ENCODE measurements at regions not wholly inside any gene's neighbourhood (a gene's known extent, or its start where the extent isn't known, plus 50 kb on each side); places are given as distances from the start of the nearest gene placed in this dataset.
A peak's percentile ranks its signal among the peaks of the same experiment; 100 is the strongest.

- Histone ChIP-seq H3K9me3 (ENCODE audit: low read depth) (no peaks in the 10 kb centered on the region), H3F3A (ENCODE audit: low read depth) (no peaks in the 10 kb centered on the region), H3K4me1 (no peaks in the 10 kb centered on the region), H3K9ac (no peak overlapping the region), H3K27me3 (no peaks in the 10 kb centered on the region), H4K20me1 (ENCODE audit: low read depth) (no peaks in the 10 kb centered on the region), H3K36me3 (no peaks in the 10 kb centered on the region), H3K27ac (no peak overlapping the region), H3K79me2 (ENCODE audit: low read depth) (no peaks in the 10 kb centered on the region), H2AFZ (replicated peaks) (no peak overlapping the region), H3K4me2 (no peak overlapping the region), H3K4me3 (no peak overlapping the region)
- no peak for TF ChIP-seq EZH2phosphoT487 (IDR thresholded peaks at IDR 0.05)
- no peak for TF ChIP-seq CTCF (IDR thresholded peaks at IDR 0.05)
- TF ChIP-seq EZH2 (IDR thresholded peaks at IDR 0.05): no peak
- no peaks in the 10 kb centered on the region for H3K27me3 Mint-ChIP-seq (ENCODE audit: insufficient read depth, low read depth)
- no peaks in the 10 kb centered on the region for H3K4me1 Mint-ChIP-seq
- no peak overlapping the region for H3K27ac Mint-ChIP-seq
- H3K9me3 Mint-ChIP-seq: peaks cover 3% of the 10 kb centered on the region
- DNase-seq (ENCODE audit: low spot score): no peak
- H3K4me3 Mint-ChIP-seq: no peak overlapping the region
- H3K36me3 Mint-ChIP-seq: no peaks in the 10 kb centered on the region
Observed at GRCh38 chr12:126915309-126915708, 1351.7 kb upstream of the TMEM132C start.

DNA sequence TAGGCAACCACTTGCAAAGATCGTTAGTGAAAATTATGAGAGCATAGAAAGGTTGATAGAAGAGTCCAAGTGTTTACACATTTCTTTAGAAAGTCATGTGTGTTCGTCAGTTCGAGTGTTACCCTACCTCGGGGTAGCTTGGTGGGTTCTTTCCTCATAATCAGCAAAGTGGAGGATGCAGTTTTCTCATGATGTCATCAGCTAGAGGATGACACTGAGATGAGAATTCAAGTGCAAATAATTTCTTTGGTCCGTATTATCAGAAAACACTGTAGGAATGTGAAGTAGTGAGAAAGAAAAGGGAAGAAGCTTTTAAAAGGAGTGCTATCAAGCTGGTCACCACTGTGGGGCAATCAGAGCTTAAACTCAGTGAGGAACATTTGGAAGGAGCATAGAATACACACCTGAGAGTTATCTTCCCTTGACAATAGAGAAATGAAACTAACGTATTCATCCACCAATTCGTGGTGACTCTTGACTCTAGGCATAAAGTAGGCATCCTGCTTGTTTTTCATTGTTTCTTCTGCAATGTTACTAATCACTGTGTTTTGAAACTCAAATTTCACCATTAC lies 1340.9 kb upstream of the TMEM132C start:
- H3K9me3 Mint-ChIP-seq: no peaks in the 10 kb centered on the region
- Histone ChIP-seq H3K79me2 (ENCODE audit: low read depth) (no peaks in the 10 kb centered on the region), H3K36me3 (no peaks in the 10 kb centered on the region), H3K4me2 (no peak overlapping the region), H2AFZ (replicated peaks) (no peak overlapping the region), H3K9ac (no peak overlapping the region), H3K27ac (no peak overlapping the region), H3K27me3 (no peaks in the 10 kb centered on the region), H3K9me3 (ENCODE audit: low read depth) (no peaks in the 10 kb centered on the region), H4K20me1 (ENCODE audit: low read depth) (no peaks in the 10 kb centered on the region), H3K4me1 (no peaks in the 10 kb centered on the region), H3K4me3 (no peak overlapping the region), H3F3A (ENCODE audit: low read depth) (no peaks in the 10 kb centered on the region)
- peak; percentile 4 for DNase-seq (ENCODE audit: low spot score)
- H3K36me3 Mint-ChIP-seq: no peaks in the 10 kb centered on the region
- H3K4me1 Mint-ChIP-seq: no peaks in the 10 kb centered on the region
- no peak overlapping the region for H3K4me3 Mint-ChIP-seq
- no peaks in the 10 kb centered on the region for H3K27me3 Mint-ChIP-seq (ENCODE audit: insufficient read depth, low read depth)
- TF ChIP-seq EZH2phosphoT487 (IDR thresholded peaks at IDR 0.05) (no peak), EZH2 (IDR thresholded peaks at IDR 0.05) (no peak), CTCF (IDR thresholded peaks at IDR 0.05) (peak; percentile 19)
- H3K27ac Mint-ChIP-seq: no peak overlapping the region

- Histone ChIP-seq H3F3A (ENCODE audit: low read depth) (no peaks in the 10 kb centered on the region), H3K4me3 (no peak overlapping the region), H3K9ac (no peak overlapping the region), H3K4me2 (no peak overlapping the region), H2AFZ (replicated peaks) (no peak overlapping the region), H3K9me3 (ENCODE audit: low read depth) (no peaks in the 10 kb centered on the region), H3K27ac (no peak overlapping the region), H3K79me2 (ENCODE audit: low read depth) (no peaks in the 10 kb centered on the region), H3K4me1 (no peaks in the 10 kb centered on the region), H3K36me3 (no peaks in the 10 kb centered on the region), H4K20me1 (ENCODE audit: low read depth) (no peaks in the 10 kb centered on the region), H3K27me3 (no peaks in the 10 kb centered on the region)
- TF ChIP-seq EZH2 (IDR thresholded peaks at IDR 0.05) (no peak), CTCF (IDR thresholded peaks at IDR 0.05) (no peak), EZH2phosphoT487 (IDR thresholded peaks at IDR 0.05) (no peak)
- Mint-ChIP-seq H3K27me3 (ENCODE audit: insufficient read depth, low read depth) (no peaks in the 10 kb centered on the region), H3K36me3 (no peaks in the 10 kb centered on the region), H3K27ac (no peak overlapping the region), H3K9me3 (no peaks in the 10 kb centered on the region), H3K4me3 (no peak overlapping the region), H3K4me1 (no peaks in the 10 kb centered on the region)
- no peak for DNase-seq (ENCODE audit: low spot score)
Observed at GRCh38 chr12:126930234-126930633, 1336.7 kb upstream of the TMEM132C start.
